H1 (cell line): ENCODE measurements at regions not wholly inside any gene's neighbourhood (a gene's known extent, or its start where the extent isn't known, plus 50 kb on each side); places are given as distances from the start of the nearest gene placed in this dataset.

Source experiments
- ATF3 ChIP-seq: IDR thresholded peaks from 2 replicates; pipeline ENCODE4 v1.6.1; 2011; ENCODE audit warnings: low read depth, mild to moderate bottlenecking, low read length; ENCODE audit not compliant: insufficient read depth
- BRCA1 ChIP-seq: IDR thresholded peaks from 2 replicates; pipeline ENCODE4 v1.6.1; 2012; ENCODE audit warnings: low read depth, low read length, improper control_type of control experiment
- CTCF ChIP-seq, 3 experiments: IDR thresholded peaks; 1 replicate in 2 of 3; 2 replicates in 1 of 3; pipeline versions ENCODE4 v1.5.1 to v1.6.1; 2011; ENCODE audit warnings: low read length in 3 of 3, mild to moderate bottlenecking in 3 of 3, inconsistent platforms in 2 of 3, low read depth in 1 of 3, moderate library complexity in 1 of 3; ENCODE audit not compliant: insufficient read depth in 1 of 3; ENCODE audit errors: control extremely low read depth in 1 of 3
- FOSL1 ChIP-seq: IDR thresholded peaks from 2 replicates; pipeline ENCODE4 v1.6.1; 2011; ENCODE audit warnings: mild to moderate bottlenecking, low read depth, low read length, moderate library complexity; ENCODE audit not compliant: insufficient read depth
- KDM5A ChIP-seq: fragments of 200-600 bp; IDR thresholded peaks from 2 replicates; pipeline ENCODE4 v1.7.1; 2012; ENCODE audit warnings: mild to moderate bottlenecking, low read length, inconsistent platforms, mixed read lengths
- RAD21 ChIP-seq, 2 experiments: IDR thresholded peaks in 1 of 2; conservative IDR thresholded peaks in 1 of 2; 2 replicates each; pipeline ENCODE4 v1.6.1; 2011; ENCODE audit warnings: low read depth in 2 of 2, low read length in 2 of 2, improper control_type of control experiment in 1 of 2, inconsistent platforms in 1 of 2, mild to moderate bottlenecking in 1 of 2, moderate library complexity in 1 of 2
- SAP30 ChIP-seq: fragments of 300-600 bp; sonication (generic); IDR thresholded peaks from 2 replicates; pipeline ENCODE4 v1.7.1; 2012; ENCODE audit warnings: low read length, moderate library complexity, mild to moderate bottlenecking, inconsistent platforms; ENCODE audit not compliant: insufficient read depth, insufficient replicate concordance
- SIRT6 ChIP-seq: IDR thresholded peaks from one replicate; pipeline ENCODE4 v1.7.1; 2012; ENCODE audit warnings: low read length, inconsistent platforms
- ZNF274 ChIP-seq: IDR thresholded peaks from 2 replicates; pipeline ENCODE4 v1.7.0; 2012; ENCODE audit warnings: low read length, borderline replicate concordance; ENCODE audit errors: extremely low read depth

GRCh38 chr1:219782311-219782710, 146.0 kb downstream of the SLC30A10 start:
- TF ChIP-seq KDM5A (no peak), CTCF (IDR thresholded peaks at IDR 0.05; ENCODE audit: control extremely low read depth in 1 of 3, insufficient read depth in 1 of 3, low read depth in 1 of 3, low read length in 3 of 3) (no peak), FOSL1 (no peak), BRCA1 (no peak), RAD21 (IDR thresholded peaks at IDR 0.05 in 1 of 2, conservative IDR thresholded peaks at IDR 0.05 in 1 of 2; ENCODE audit: low read depth in 2 of 2, low read length in 2 of 2) (no peak), ATF3 (no peak), ZNF274 (no peak), SIRT6 (no peak), SAP30 (no peak)
